ENCODE measurements at regions not wholly inside any gene's neighbourhood (a gene's known extent, or its start where the extent isn't known, plus 50 kb on each side); places are given as distances from the start of the nearest gene placed in this dataset.

DNA sequence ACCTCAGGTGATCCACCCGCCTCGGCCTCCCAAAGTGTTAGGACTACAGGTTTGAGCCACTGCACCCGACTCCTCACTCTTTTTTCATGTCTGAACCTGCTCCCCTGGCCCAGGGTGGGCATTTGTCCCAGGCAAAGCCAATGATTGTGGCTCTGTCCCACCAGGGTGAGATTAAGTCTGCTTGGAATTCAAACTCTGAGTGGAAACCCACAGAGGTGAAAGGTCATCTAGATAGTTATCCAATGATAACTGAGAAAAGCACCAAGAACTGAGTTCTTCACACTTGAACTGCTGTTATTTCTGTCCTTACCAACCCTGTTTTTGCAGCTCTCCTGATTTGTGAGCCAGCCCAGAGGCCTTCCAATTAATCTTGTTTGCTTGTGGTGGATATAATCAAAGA lies 62.4 kb upstream of the ACVR1 start:
- in situ Hi-C loops (cut with MboI; ENCODE audit: low sequenced_read_pairs) = no loop called here

DNA sequence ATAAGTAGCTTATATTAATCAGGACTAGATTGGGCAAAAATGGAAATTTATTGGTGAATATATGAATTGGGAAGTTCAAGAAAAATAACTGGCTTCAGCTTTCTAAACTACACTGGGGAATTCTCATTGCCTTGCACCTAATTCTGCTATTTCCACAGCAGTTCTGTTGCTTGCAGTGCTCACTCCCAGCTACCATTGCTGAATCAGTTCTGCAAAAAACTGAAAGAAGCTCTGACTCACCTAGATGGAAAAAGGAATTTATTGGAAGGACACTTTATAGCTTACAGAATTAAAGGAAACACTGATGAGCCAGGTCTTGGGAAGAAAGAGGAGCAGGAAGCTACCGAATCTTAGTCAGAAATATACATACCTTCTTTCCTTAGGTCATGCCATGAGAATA lies 60.3 kb upstream of the ACVR1 start:
- in situ Hi-C loops (cut with MboI; ENCODE audit: low sequenced_read_pairs) = no loop called here

DNA sequence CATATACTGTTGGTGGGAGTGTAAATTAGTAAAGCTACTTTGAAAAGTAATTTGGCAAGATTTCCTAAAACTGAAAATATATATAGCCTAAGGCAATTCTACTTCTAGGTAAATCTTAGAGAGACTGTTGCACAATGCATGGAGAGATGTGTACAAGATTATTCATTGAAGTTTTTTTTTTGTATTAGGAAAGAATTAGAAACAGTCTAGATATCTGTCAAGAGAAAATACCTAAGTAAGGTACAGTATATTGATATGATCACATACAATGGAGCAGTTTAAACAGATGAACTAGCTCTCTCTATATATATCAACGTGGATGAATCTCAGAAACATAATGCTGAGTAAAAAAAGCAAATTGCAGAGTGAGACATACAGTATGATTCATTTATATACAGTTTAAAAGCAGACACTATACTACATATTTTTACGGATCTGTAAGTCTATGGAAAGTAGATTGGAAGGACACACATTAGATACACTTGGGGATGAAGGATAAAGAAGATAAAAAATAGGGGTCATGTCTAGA lies 59.3 kb upstream of the ACVR1 start:
- in situ Hi-C loops (cut with MboI; ENCODE audit: low sequenced_read_pairs) = no loop called here

DNA sequence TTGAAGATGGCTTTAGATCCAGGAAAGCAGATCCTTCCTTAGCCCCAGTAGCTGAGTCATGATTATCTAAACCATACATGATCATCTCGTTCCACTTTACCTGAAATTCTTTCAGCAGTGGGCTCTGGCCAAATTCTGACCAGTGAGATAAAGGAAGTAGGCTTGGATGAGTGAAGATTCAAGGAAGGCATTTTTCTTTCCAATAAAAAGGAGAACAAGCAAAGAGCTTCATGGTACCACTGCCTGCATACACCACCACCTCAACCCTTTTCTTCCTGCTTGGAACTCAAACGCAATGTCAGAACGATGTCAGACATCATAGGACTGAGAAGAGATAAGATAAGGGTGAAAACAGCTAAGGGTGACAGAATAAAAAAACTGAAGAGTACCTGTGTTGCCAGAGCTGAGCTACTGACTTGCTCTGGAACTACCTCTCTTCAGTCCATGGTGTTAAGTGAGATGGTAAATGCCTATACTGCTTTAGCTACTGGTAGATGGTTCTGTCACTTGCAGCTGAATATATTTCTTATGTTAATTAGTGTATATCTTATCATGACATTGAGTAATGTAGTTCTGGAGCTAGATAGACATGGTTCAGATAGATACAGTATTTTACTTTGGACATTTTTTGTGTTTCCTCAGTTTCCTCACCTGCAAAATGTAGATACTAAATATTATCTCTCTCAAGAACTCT lies 58.7 kb upstream of the ACVR1 start:
- in situ Hi-C loops (cut with MboI; ENCODE audit: low sequenced_read_pairs) = no loop called here

DNA sequence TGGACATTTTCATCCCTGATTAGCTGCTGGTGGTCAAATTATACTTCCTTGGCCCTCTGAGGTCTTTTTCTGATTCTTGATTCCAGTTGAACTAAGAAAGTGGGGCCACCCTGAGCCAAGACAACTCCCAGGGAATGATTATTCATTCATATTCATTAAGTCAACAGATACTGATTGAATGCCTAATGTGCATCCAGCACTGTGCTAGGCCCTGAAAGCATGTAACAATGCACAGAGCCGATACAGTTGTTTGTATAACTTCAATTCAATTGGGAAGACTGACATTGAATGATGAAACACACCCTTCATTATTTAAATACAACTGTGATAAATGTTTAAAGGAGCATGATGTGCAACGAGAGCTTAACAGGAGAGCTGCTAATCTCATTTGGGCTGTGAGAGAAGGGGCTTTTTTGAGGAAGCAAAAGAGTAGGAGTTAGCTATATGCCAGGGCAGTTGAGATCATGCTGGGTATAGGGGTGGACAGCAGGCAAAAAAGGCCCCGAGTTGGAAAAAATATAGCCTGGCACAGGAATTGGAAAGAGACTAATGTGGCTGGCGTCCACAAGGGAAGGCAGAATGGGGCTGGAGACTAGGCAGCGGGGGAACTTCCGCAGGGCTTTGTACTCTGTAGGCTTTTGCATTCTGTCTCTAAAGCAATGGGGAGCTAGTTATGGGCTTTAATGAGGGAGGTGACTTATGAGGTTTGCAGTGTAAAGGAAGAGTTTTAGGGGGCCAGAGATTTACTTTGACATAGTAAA lies 57.2 kb upstream of the ACVR1 start:
- in situ Hi-C loops (cut with MboI; ENCODE audit: low sequenced_read_pairs) = no loop called here

DNA sequence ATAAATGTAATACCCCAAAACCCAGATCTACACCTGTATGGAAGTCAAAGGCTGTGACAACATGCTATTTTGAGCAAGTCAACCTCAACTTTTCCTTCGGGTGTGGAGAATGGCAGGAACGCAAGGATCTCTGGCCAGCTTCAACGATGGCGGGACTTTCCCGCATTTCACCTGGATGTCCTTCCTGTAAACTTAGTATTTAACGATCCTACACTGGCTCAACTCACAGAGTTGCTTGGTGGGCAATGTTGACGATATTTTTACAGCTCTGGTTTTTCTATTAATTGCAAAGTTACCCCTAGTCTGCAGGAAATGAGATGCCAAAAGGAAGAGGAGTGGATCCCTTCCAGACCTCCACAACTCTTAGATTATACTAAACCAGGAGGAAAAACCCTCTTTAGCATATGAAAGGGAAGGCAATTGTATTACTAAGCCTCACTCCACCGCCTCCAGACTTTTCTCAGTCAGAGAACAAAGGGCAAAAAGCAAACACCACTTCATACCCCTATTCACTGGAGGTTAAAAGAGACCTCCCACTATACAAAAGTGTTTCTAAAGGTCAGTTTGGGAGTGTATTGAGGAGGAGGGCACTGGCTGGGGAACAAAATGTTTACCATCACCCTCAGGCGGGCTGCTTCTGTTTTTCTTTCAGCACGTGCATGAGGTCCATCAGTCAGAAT lies 56.5 kb upstream of the ACVR1 start:
- in situ Hi-C loops (cut with MboI; ENCODE audit: low sequenced_read_pairs) = no loop called here

DNA sequence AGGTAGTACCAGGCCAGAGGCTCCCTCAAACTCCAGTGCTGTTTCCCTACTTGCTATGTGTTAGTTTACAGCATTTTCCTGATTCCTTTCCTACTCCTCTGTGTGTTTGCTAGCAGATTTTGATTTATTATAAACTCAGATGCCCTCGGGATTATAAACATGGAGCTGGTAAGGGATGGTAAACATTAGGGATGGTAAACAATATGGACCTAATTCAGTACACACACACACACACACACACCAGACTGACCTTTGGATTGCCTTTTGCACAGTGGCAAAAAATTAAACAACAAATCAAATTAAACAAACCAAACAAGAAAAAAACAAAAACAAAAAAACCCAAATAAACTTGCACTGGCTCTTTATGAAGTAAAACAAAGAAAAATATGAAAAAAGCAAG lies 55.4 kb upstream of the ACVR1 start:
- in situ Hi-C loops (cut with MboI; ENCODE audit: low sequenced_read_pairs) = no loop called here

DNA sequence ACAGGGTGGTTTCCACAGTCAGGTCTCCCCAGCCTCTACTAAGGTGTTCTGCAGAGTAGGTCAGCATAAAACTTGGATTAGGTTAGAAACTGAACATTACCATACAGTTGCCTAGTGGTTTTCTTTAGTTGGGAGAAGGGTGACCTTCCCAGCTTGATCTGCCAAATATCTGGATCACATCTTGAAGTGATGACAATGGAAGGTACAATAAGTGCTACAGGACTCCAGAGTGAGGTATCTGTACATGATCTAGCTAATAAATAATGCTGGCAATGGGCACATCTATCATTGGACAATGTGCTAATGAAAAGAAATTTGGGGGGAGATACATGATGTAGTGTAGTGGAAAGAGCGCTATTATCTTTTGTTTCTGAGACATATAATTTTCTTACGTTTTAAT lies 54.6 kb upstream of the ACVR1 start:
- in situ Hi-C loops (cut with MboI; ENCODE audit: low sequenced_read_pairs) = no loop called here

DNA sequence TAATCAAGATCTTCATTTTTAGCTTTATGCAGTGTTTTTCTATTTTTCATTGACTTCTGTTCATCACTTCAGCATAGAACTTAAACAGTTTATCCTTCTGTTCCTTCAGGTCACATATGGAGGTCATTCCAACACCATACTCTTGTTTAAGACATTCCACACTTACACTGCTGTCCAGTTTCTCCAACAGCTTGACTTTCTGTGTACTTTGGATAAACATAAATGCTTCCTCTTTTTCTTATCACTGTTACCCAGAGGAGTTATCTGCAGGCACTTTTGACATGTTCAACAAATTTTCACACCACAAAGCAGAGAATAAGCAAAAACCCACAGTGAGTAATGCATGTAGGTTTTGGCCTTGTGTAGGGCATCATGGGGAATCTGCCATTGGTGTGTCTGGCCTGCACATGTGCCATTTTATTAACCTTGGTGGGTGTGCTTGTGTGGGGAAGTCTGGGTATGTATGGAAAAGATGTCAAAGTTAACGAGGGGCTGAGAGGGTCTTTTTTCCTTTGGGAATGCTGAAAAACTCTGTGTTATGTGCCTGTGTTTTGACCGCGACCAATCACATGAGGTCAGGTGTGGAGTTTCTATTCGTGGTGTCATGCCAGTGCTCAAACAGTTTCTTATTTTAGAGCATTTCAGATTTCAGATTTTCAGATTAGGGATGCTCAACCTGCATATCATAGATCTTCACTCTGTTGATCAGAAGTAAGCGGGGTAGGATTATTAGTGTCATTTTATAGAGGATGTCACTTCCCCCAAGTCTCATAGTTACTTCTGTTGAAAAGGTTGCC lies 53.9 kb upstream of the ACVR1 start:
- in situ Hi-C loops (cut with MboI; ENCODE audit: low sequenced_read_pairs) = no loop called here

DNA sequence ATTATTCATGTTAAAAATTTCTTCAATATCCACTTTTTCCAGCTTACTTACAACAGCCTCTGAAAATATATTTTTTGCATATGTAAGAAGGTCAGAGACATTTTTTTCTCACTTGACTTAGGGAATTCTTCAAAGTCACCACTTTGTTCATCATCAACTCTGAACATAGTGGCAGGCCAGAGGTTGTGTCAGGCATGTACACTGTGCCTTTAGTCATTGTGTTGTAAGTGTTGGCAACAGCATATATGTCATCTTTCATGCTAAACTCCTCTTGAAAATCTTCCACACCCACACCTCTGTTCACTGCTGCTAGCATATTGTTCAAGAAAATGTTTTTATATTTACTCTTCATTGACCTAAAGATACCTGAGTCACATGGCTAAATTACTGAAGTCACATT lies 52.2 kb upstream of the ACVR1 start:
- in situ Hi-C loops (cut with MboI; ENCODE audit: low sequenced_read_pairs) = no loop called here

DNA sequence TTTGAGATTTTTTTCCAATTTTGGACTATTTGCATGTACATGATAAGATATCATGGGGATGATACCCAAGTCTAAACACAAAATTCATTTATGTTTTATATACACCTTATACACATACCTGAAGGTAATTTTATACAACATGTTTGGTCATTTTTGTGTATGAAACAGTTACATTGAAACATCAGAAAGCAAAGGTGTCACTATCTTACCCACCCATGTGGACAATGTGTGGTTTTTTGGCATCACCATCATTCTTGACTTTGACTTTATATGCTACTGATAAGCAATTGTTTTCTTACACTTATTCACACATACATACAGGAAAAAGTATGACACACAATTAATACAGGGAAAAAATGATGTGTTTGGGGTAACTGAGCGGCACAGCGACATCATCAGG lies 51.0 kb upstream of the ACVR1 start:
- in situ Hi-C loops (cut with MboI; ENCODE audit: low sequenced_read_pairs) = no loop called here
